SK-N-MC (cell line): ENCODE measurements at regions not wholly inside any gene's neighbourhood (a gene's known extent, or its start where the extent isn't known, plus 50 kb on each side); places are given as distances from the start of the nearest gene placed in this dataset.

ENCODE experiments used
- EZH2 ChIP-seq: fragments of 200-600 bp; sonication (generic); IDR thresholded peaks from one replicate; pipeline ENCODE4 v1.6.1; 2017; ENCODE audit warnings: antibody characterized with exemption
- FOXP2 ChIP-seq: optimal IDR thresholded peaks from 2 replicates; pipeline ENCODE3; 2011; ENCODE audit warnings: mild to moderate bottlenecking, moderate library complexity; ENCODE audit not compliant: insufficient read depth; ENCODE audit errors: extremely low read length, control extremely low read depth
- POLR2AphosphoS5 ChIP-seq: IDR thresholded peaks from 2 replicates; pipeline ENCODE4 v1.6.1; 2012; ENCODE audit warnings: mild to moderate bottlenecking, low read depth, low read length, borderline replicate concordance

- TF ChIP-seq EZH2 = no peak
- no peak for TF ChIP-seq POLR2AphosphoS5
- no peak for TF ChIP-seq FOXP2
These were observed 1052.3 kb upstream of the ZEB2 start for GRCh38 chr2:145572238-145572637.
